Breast epithelium (tissue), 3 donors: ENCODE measurements at regions not wholly inside any gene's neighbourhood (a gene's known extent, or its start where the extent isn't known, plus 50 kb on each side); places are given as distances from the start of the nearest gene placed in this dataset.

Source experiments
- CTCF ChIP-seq, 3 donors: fragments of 450-650 bp; IDR thresholded peaks; one replicate each; pipeline ENCODE4 v1.5.1; 2016 to 2017; ENCODE audit warnings: antibody characterized with exemption in 3 of 3, mild to moderate bottlenecking in 3 of 3, moderate library complexity in 3 of 3
- POLR2A ChIP-seq: fragments of 450-650 bp; IDR thresholded peaks from one replicate; pipeline ENCODE4 v1.6.1; 2016; ENCODE audit warnings: antibody characterized with exemption, mild to moderate bottlenecking, moderate library complexity
- POLR2AphosphoS5 ChIP-seq, 3 donors: sonication (generic); formaldehyde crosslinking; IDR thresholded peaks; one replicate each; pipeline ENCODE4 v1.6.1; 2017; ENCODE audit warnings: antibody characterized with exemption in 3 of 3

GRCh38 chr19:46913198-46913851, 52.5 kb downstream of the ARHGAP35 start:
- TF ChIP-seq CTCF (IDR thresholded peaks at IDR 0.05): no peak
- no peak for TF ChIP-seq POLR2A
- no peak for TF ChIP-seq POLR2AphosphoS5 (IDR thresholded peaks at IDR 0.05)
